HG03103 (cell line): ENCODE measurements at regions not wholly inside any gene's neighbourhood (a gene's known extent, or its start where the extent isn't known, plus 50 kb on each side); places are given as distances from the start of the nearest gene placed in this dataset.

Experiments
- ATAC-seq: cut with Tn5 transposase; IDR thresholded peaks from one replicate; pipeline ENCODE4 v1.9.1; 2021; ENCODE audit warnings: low read depth; ENCODE audit not compliant: unreplicated experiment

- ATAC-seq, result no peak
Observed at GRCh38 chr11:10622108-10622507, 53.6 kb upstream of the LYVE1 start.

DNA sequence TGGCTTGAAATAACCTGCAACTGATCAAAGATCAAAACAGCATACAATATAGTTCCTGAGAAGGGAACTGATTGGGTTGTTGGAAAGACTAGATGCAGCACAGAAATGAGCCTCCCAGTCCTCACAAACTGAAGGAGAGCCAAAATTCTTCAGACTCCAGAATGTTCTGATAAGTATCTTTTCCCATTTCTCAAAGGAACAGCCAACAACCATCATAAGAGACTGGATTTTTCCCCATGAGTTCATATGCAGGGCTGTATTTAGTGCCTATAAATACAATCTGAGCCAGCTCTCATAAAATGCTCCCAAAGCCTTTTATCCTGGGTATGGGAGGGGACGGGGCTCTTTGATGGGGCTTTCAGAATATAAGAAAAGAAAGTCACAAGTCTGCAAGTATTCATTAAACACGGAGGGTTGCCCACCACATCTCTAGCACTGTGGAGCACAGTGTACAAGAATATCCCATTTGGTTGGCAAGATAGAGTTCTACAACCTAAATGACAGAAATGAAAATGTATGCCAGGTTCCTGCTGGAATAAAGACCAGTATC is 50.7 kb upstream of the LYVE1 start:
- ATAC-seq, result no peak

DNA sequence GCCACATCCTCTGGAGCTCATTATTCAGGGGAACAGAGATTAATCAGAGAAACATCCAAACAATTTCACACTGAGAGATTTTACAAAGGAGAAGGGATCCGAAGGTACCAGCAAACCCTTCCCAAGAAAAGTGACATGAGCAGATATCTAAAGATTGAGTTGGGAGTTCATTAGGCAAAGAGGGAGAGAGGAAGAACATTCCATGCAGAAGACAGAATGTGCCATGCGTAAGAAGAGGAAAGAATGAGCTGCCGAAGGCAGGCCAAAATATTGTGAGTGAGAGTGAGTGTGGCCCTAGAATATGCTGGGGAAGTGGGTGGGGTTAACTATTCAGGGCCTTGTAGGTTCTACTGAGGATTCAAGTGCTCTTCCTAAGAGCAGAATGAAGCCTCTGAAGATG is 50.0 kb upstream of the LYVE1 start:
- no peak for ATAC-seq
